ENCODE measurements at regions not wholly inside any gene's neighbourhood (a gene's known extent, or its start where the extent isn't known, plus 50 kb on each side); places are given as distances from the start of the nearest gene placed in this dataset.

DNA sequence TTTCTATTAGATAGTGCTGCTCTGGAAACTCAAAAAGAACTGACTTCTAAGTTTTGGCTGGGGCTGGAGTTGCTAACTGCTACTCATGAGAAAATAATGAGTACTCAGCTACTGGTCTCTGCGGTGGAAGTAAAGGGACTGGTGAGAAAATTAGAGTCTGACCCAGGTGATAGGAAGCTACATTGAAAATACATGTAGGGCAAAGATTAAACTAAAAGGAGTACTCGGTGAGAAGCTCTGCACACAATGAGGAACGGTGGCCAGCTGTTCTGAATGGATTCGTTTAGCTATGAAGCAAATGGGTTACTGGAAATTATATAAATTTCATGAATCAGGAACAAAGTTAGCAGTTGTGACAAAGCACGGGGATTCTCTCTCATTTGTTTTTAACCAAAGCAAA is 512.9 kb upstream of the SGO1 start:
- TF ChIP-seq CTCF (IDR thresholded peaks at IDR 0.05) = no peak
- no peak for TF ChIP-seq POLR2A (IDR thresholded peaks at IDR 0.05)
